K562 (cell line): ENCODE measurements at regions not wholly inside any gene's neighbourhood (a gene's known extent, or its start where the extent isn't known, plus 50 kb on each side); places are given as distances from the start of the nearest gene placed in this dataset.
"Not testable (repeated sequence)": the region's sequence is repeated elsewhere in the genome, so short reads cannot be mapped to it uniquely, and the experiment has no call there.

ENCODE experiments used
- ATAC-seq: fragments of 200-7000 bp; cut with Tn5 transposase; 3 replicates; pipeline ENCODE4 v1.9.1; 2020; ENCODE audit warnings: moderate library complexity
- BruUV-seq: library from RNA; stranded (reverse); fragments of 400-500 nt; replicated peaks from 2 replicates; lab custom pipeline; 2021; lab: Mats Ljungman, UMichigan
- CTCF ChIA-PET: fragments of 300-600 bp; formaldehyde crosslinking; extraction: SDS; loops from one replicate; lab custom pipeline; 2021; ENCODE audit warnings: low intra/inter-chr PET ratio; lab: Yijun Ruan, JAX
- POLR2A ChIA-PET: fragments of 300-600, 350-650 bp; sonication (Branson Sonifier 250); formaldehyde crosslinking; extraction: SDS; loops from one replicate; lab custom pipeline; 2021; ENCODE audit warnings: antibody characterized with exemption, inconsistent platforms; lab: Yijun Ruan, JAX
- DNase-seq, 4 experiments: peaks; one replicate each; pipeline versions ENCODE4 v3.0.0 to v3.0.0-alpha.2; 2011 to 2018; ENCODE audit warnings: low spot score in 3 of 4, mixed read lengths in 3 of 4; ENCODE audit errors: extremely low read depth in 1 of 4
- FAIRE-seq: peaks from 2 replicates; lab custom pipeline; 2011; peaks lifted over from hg19 to GRCh38; lab: Jason Lieb, UNC
- H2AFZ ChIP-seq: 2 replicates; pipeline ENCODE4 v1.6.0; 2011; ENCODE audit warnings: low read depth, low read length, control low read depth, inconsistent platforms
- H3K27ac ChIP-seq: fragments of 200-600 bp; 3 replicates; pipeline ENCODE4 v1.8.0; 2011; ENCODE audit warnings: low read depth, mild to moderate bottlenecking, control low read depth, inconsistent platforms, low read length, moderate library complexity, mixed read lengths; ENCODE audit errors: extremely low read depth
- H3K27me3 ChIP-seq, 2 experiments: fragments of 300-600 bp in 1 of 2; 2 replicates in 1 of 2; 3 replicates in 1 of 2; pipeline versions ENCODE4 v1.6.0 to v1.8.0; 2011; ENCODE audit warnings: inconsistent platforms in 2 of 2, low read length in 2 of 2, mild to moderate bottlenecking in 1 of 2, mixed read lengths in 1 of 2, moderate library complexity in 1 of 2; ENCODE audit not compliant: control insufficient read depth in 2 of 2, insufficient read depth in 2 of 2
- H3K36me3 ChIP-seq: fragments of 300-600 bp; 3 replicates; pipeline ENCODE4 v1.8.0; 2011; ENCODE audit warnings: mild to moderate bottlenecking, low read length, inconsistent platforms; ENCODE audit not compliant: control insufficient read depth, insufficient read depth
- H3K4me1 ChIP-seq, 2 experiments: fragments of 200-600 bp in 1 of 2; replicated peaks in 1 of 2; 2 replicates in 1 of 2; 3 replicates in 1 of 2; pipeline versions ENCODE4 v1.5.1 to v1.8.0; 2011; ENCODE audit warnings: inconsistent platforms in 2 of 2, low read length in 2 of 2, mild to moderate bottlenecking in 1 of 2, mixed read lengths in 1 of 2, moderate library complexity in 1 of 2; ENCODE audit not compliant: control insufficient read depth in 2 of 2, insufficient read depth in 2 of 2
- H3K4me2 ChIP-seq: 2 replicates; pipeline ENCODE4 v1.6.1; 2011; ENCODE audit warnings: low read length, control low read depth, inconsistent platforms, mixed read lengths; ENCODE audit not compliant: insufficient read depth
- H3K4me3 ChIP-seq: fragments of 200-600 bp; sonication (generic), shearing (Covaris generic); 2 replicates; pipeline ENCODE4 v1.5.1; 2016; ENCODE audit warnings: control low read depth, inconsistent platforms
- H3K79me2 ChIP-seq: fragments of 200-600 bp; 3 replicates; pipeline ENCODE4 v1.8.0; 2011; ENCODE audit warnings: low read length, inconsistent platforms; ENCODE audit not compliant: control insufficient read depth, insufficient read depth
- H3K9ac ChIP-seq, 2 experiments: 2 replicates each; pipeline versions ENCODE4 v1.6.0 to v1.6.1; 2011; ENCODE audit warnings: low read depth in 2 of 2, low read length in 2 of 2, control low read depth in 1 of 2, inconsistent platforms in 1 of 2, mild to moderate bottlenecking in 1 of 2, mixed read lengths in 1 of 2; ENCODE audit not compliant: insufficient read depth in 1 of 2
- H3K9me1 ChIP-seq: one replicate; pipeline ENCODE4 v1.6.0; 2011; ENCODE audit warnings: inconsistent platforms, mild to moderate bottlenecking, low read length, moderate library complexity; ENCODE audit not compliant: control insufficient read depth, insufficient read depth
- H3K9me3 ChIP-seq: replicated peaks from 2 replicates; pipeline ENCODE4 v1.5.1; 2011; ENCODE audit warnings: low read depth, low read length, inconsistent platforms; ENCODE audit not compliant: control insufficient read depth, insufficient read depth
- H4K20me1 ChIP-seq: replicated peaks from 2 replicates; pipeline ENCODE4 v1.6.1; 2011; ENCODE audit warnings: low read length, inconsistent platforms, mixed read lengths; ENCODE audit not compliant: control insufficient read depth, insufficient read depth
- CBFA2T3 ChIP-seq: fragments of 450-650 bp; IDR thresholded peaks from 2 replicates; pipeline ENCODE4 v1.6.1; 2017
- MCM5 ChIP-seq: fragments of 450-650 bp; IDR thresholded peaks from 2 replicates; pipeline ENCODE4 v1.6.1; 2016; ENCODE audit warnings: low read depth
- ZBTB2 ChIP-seq: fragments of 450-650 bp; IDR thresholded peaks from 2 replicates; pipeline ENCODE4 v1.6.1; 2016; ENCODE audit warnings: antibody characterized with exemption
- WGBS: fragments of 100-300 bp; shearing (Covaris generic); methylation state at CpG from one replicate; pipeline ENCODE4 v1.1.6; 2016; ENCODE audit warnings: low coverage, mixed read lengths; ENCODE audit not compliant: insufficient coverage; ENCODE audit errors: missing lambda C conversion rate; 5-methylcytosine and 5-hydroxymethylcytosine counted together
- in situ Hi-C: fragments of 300-500 bp; cut with MboI; formaldehyde crosslinking; loops from 4 replicates; pipeline ENCODE4 v1.15.0; 2018; ENCODE audit warnings: inconsistent platforms, mixed read lengths
- intact Hi-C: fragments of 100-400 bp; cut with micrococcal nuclease; formaldehyde crosslinking; loops from 2 replicates; pipeline ENCODE4 v1.14.2; 2022

- H4K20me1 ChIP-seq, DNase-seq, CTCF ChIA-PET, H3K27ac ChIP-seq, H3K9me1 ChIP-seq, H3K79me2 ChIP-seq, POLR2A ChIA-PET, H3K9ac ChIP-seq, H3K27me3 ChIP-seq, BruUV-seq, FAIRE-seq, H3K9me3 ChIP-seq, intact Hi-C loops, ATAC-seq, H3K4me2 ChIP-seq, H3K4me3 ChIP-seq, in situ Hi-C loops, H3K4me1 ChIP-seq, H3K36me3 ChIP-seq, H2AFZ ChIP-seq: not testable (repeated sequence)
- WGBS: 0% methylated on average over 3 of the region's 3 CpGs
Observed at GRCh38 chr10:130295761-130296160, 159.6 kb downstream of the GLRX3 start.

GRCh38 chr10:130300608-130301020 lies 164.4 kb downstream of the GLRX3 start:
- POLR2A ChIA-PET: interaction anchor here (0.7 kb wide), 1 partner anchor 268 kb away, joined by 4 read pairs; no protein-coding TSS in a partner anchor
- no peak overlapping the region for H3K4me3 ChIP-seq
- DNase-seq (no peak), FAIRE-seq (no peak), ATAC-seq (no peak)
- no peak overlapping the region for H3K27ac ChIP-seq
- H3K27me3 ChIP-seq: no peaks in the 10 kb centered on the region
- H3K36me3 ChIP-seq: no peaks in the 10 kb centered on the region
- no TSS peak for BruUV-seq
- in situ Hi-C loops: no loop called here
- TF ChIP-seq CBFA2T3: no peak
- TF ChIP-seq MCM5: no peak
- no peak for TF ChIP-seq ZBTB2
- WGBS: 0% methylated on average over 3 of the region's 23 CpGs
- H3K9me3 ChIP-seq: no peaks in the 10 kb centered on the region; the same call in 1 of the 2 replicates
- no peak overlapping the region for H3K9ac ChIP-seq
- H2AFZ ChIP-seq: no peak overlapping the region
- H3K4me2 ChIP-seq: no peak overlapping the region
- H4K20me1 ChIP-seq: no peaks in the 10 kb centered on the region
- CTCF ChIA-PET: no interaction called here
- no peaks in the 10 kb centered on the region for H3K9me1 ChIP-seq
- no peaks in the 10 kb centered on the region for H3K4me1 ChIP-seq
- no peaks in the 10 kb centered on the region for H3K79me2 ChIP-seq
- intact Hi-C loops: no loop called here
